Ecto neural progenitor cell (in vitro differentiated cells): ENCODE measurements at regions not wholly inside any gene's neighbourhood (a gene's known extent, or its start where the extent isn't known, plus 50 kb on each side); places are given as distances from the start of the nearest gene placed in this dataset.
"Not testable (repeated sequence)": the region's sequence is repeated elsewhere in the genome, so short reads cannot be mapped to it uniquely, and the experiment has no call there.

Source experiments
- DNase-seq: peaks from one replicate; pipeline ENCODE4 v3.0.0-alpha.2; 2018; ENCODE audit warnings: low spot score

DNA sequence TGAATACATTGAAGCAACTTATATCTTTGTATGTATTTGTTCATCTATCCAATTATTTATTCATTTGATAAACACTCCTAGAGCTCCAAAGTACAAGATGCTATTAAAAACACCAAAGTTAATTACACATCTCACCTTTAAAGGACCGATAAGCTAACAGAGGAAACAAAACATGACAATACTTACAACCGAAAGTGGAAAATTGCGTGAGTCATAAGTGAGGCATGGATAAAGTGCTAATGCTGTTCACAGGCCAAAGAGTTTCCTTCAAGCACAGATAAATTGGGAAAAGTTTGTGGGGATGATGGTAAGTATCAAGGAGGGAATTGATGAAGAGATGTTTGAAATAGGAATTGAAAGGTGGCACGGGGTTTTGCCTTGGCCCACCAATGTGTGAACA is 172.8 kb upstream of the KITLG start:
- DNase-seq, result no peak

DNA sequence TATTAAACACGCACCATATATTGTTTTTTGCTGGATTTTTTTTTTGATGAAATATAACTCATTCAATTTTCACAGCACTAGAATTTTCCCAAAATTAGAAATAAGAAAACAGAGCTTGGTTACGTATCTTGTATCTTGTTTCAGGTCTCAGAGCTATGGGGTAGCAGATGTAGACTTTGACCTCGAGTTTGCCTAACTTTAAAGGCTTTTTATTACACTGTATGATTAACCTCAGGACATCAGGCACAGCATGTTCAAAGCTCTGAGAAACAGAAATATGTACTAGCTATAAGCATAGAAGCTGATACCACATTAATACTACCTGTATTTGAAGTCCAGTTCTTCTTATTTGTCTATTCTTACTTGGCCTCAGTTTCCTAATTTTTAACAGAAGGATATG is 171.9 kb upstream of the KITLG start:
- DNase-seq, result no peak

DNA sequence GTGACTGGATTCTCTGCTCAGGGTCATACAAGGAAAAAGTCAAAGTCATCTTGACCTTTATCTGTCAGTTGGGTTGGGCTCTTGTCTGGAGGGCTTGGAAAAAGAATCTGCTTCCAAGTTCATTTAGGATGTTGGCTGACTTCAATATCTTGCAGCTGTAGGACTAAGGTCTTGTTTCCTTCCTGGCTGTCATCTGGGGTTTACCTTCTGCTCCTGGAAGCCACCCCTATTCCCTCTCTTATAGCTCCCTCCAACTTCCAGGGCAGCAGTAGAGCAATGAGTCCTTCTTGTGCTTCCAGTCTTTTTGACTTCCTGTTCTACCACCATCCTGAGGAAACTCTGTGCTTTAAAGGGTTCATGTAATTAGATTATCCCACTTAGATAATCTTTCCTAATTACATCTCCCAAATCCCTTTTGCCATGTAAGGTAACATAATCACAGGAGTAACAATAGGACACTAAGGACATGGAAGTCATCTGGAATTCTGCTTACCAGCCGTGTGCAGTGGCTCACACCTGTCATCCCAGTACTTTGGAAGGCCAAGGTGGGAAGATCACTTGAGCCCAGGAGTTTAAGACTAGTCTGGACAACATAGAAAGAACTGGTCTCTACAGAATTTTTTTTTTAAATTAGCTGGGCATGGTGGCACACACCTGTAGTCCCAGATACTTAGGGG is 170.7 kb upstream of the KITLG start:
- DNase-seq, result no peak

DNA sequence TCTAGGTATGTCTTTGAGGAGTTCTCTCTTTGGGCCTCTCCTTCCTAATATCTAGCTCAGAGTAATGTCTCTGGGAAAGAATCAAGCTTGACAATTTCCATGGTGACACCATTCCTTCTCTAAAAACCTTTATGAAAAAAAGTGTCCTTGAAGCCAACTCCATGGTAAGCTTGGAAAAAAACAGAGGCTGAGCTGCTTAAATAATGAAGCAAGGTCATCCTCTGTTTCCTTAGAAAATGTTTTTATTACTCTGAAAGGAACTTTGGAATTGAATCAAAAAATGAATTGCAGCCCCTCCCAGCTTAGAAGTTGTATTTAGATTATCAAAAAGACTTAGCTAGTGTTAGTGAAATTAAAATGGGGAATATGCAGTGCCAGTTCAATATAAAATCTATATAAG is 166.1 kb upstream of the KITLG start:
- DNase-seq, result no peak

DNA sequence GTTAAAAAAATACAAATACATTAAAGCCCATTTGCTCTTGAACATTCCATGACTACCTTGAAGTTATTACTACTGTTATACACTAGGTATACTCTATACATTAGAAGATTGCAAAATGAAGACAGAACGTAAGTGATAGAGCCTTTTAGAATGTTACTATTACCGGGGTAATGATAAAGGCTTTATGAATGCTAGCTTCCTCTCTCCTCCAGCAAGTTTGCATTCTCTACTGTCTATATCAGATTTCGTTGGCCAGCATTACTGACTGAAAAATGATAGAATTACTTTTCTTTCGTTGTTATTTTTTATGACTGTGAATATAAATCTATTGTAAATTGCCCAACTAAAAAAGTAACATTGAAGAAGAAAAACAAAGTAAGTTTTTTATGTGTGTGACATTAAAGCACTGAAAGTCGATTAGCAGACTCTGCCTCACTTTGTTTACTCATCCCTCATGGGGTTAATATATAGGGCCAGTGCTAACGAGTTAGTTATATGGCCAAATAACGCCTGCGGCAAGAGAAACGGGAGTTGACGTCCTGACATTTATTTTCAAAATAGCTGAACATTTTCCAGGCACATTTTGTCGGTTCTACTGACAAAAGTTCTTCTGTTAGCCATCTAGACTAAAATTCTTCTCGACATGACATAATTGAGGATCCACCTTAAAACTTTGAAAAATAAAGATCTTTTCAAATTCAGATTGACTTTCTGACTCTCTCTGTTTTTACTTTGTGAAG is 163.8 kb upstream of the KITLG start:
- no peak for DNase-seq

DNA sequence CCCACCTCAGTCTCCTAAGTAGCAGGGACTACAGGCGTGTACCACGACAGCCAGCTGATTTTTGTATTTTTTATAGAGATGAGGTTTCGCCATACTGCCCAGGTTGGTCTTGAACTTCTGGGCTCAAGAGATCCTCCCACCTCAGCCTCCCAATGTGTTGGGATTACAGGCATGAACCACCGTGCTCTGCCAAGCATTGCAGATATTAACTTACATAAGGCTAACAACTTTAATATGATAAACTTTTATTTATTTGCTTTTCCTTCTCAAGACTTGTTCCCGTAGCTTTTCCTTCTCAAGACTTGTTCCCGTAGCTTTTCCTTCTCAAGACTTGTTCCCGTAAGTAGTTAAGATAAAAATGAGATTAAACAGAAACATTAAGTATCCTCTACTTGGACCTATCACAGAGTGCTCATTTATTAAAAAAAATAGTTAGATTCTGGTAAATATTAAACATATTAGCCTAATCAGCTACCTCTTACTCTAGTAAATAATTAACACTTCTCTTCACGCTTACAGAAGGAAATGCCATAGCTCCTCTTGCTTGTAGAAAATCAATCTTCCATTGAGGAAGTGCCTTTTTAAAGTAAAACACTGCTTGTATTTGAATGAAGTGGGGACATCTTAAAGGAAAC is 157.7 kb upstream of the KITLG start:
- DNase-seq, result no peak

DNA sequence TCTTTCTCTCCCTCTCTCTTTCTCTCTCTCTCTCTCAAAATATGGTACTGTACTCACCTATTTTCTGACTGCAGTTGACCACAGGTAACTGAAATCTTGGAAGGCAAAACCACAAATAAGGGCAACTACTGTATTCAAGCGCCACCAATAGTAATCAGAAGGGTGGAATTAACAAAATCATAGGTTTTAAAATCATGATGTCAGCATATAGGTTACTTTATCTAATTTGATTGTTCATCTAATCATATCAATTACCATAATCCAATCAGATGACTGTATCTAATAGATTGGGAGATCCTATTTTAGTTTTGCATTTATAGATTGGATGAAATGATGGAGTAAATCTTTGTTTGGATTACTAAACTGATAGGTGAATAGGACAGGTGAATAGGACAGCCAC is 155.8 kb upstream of the KITLG start:
- DNase-seq, result no peak

DNA sequence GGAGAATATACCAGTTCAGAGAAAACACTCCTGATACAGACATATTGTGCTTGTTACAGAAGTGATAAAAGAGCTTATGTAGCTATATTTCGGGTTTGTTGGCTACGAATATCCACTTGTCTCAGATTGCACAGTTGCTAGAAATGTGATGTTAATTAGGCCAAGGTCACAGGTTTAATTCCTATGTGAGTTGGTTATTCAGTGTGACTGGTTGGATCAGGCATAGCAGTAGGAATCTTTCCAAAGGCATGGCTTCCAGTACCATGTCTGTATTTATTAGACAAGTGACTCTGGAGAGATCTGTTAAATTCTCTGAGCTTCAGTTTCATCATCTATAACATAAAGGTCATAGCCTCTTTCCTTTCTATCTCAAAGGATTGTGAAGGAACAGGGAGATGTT is 152.7 kb upstream of the KITLG start:
- no peak for DNase-seq

DNA sequence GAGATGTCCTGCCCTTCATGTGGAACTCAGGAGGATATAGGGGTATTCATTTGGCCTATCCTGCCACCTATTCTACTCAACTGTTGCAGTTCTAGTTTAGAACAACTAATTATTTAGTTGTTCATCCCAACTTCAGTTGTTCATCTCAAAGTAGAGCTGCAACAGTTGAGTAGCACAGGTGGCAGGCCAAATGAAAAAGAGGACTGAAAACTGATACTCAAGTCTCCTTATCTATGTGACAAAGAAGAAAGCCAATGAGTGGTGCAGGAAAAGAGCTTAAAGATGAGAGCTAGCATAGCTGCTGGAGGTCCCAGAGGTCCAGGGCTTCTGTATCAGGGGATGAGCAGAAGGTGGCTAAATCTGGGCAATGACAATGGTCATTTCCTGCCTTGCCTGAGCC is 148.9 kb upstream of the KITLG start:
- no peak for DNase-seq

DNA sequence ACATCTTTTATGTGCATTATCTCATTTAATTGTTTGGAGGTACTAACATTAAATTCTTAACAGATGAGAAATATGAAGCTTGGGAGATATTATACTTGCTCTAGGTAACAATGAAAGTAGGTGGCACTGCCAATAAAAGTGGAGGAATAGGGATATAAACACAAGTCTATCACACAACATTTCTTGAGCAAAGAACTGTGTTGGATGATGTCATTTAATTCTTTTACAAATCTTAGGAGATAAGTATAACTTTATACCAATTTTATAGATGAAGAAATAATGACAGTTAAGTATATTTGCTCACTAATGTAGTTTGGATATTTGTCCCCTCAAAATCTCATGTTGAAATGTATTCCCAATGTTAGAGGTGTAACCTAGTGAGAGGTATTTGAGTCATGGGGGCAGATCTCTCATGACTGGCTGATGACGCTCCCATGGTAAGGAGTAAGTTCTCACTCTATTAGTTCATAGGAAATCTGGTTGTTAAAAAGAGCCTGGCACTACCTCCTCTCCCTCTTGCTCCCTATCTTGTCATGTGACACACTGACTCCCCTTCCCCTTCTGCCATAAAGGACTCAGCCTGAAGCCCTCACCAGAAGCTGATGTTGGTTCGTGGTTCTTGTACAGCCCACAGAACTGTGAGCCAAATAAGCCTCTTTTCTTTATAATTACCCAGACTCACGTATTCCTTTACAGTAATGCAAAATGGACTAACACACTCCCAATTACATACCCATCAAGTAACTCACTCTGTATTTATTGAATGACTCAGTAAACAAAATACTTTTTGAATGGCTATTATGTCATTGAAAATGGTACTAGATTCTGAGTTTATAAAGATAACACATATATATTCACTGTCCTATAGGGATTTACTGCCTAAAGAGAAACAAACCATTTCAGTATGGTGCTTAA is 146.8 kb upstream of the KITLG start:
- no peak for DNase-seq

DNA sequence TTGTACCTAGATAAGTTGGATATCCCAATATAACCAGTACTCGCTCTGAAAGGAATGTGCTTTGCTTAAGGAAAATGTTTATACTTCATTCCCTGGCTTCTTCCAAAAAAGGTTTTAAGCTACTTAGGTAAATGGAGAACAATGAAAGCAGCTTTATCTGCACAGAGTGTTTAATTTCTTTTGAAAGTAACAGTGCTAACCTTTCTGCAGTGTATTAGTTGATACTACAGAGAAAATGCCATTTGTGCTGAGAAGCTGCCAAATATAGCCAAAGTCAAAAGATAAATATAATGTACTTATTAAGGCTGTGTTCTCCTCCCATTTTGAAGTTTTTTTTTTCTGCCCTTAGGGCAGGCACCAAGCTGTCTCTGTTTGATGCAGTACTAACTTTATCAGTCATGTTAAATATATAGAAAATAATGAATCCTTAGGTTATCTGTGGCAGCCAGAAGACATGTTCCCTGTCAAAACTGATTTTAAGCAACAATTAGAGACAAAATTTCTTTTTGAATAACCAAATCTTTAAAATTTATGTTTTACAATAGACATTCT is 145.4 kb upstream of the KITLG start:
- DNase-seq, result no peak

DNA sequence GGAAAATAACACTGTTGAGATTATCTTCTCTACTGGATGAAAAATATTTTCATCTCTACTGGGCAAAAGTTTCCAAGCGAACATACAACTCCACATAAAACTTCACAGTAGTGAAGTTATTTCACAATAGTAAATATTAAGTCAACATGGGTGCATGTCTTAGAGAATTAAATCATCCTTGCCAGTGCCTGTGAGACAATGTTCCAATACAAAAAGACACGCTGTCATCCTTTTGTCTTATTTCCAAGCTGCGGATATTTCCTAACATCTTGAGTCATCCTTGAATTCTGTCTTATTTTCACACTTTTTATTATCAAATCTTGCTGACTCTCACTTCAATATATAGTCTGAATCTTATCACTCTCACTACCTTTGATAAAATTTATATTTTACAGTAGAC is 142.9 kb upstream of the KITLG start:
- no peak for DNase-seq

DNA sequence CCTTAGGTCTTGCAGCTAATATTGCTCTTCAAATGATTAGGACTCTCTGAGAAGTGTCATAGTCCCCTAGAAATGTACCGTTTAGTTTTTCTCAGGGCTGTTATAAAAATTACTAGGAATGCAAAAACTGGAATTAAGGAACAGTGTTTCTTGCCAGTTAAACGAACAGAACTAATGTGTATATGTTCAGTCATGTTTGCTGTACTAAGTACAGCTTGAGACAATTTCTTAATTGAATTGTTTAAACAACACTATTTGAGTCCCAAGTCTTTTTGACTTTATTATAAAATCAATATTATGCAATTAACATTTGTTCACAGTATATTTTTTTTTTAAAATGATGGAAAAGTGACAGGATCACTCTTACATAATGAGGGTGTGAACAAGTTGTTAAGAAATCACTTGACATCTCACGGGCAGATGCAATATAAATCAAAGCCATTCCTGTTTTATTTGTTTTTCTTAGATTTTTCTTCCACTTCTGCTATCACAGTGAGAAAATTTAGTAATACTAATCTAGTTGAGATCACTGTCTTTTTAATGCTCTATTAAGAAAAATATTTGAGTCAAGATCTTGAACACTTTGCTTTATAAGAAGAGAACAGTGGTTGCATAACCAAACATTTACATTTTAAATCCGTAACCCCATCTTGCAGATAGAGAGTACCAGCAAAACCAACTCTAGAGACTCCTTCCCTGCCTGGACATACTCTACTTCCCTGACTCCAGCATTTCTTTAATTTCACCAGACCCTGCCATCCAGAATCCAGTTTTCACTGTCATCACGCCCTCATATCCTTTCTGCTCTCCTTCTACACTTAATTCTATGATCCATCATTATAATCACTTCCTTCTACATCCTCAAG is 140.7 kb upstream of the KITLG start:
- DNase-seq, result no peak

DNA sequence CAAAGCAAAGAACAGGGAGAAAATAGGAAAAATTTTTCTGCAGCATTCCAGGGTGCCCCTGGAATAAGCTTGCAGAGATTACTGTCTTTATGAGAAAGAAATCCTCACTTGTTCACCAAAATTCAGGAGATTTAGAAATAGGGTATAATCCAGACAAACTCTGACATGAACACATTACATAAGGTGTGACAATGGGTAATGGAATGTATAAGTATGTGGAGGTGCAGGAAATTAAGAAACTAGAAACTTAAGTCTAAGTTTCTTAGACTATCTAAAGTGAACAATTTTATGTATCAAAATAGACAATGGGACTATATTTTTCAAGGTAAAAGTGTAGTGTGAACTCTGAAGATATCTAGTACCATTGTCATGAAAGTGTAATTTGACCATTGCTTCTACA is 140.0 kb upstream of the KITLG start:
- DNase-seq, result no peak

DNA sequence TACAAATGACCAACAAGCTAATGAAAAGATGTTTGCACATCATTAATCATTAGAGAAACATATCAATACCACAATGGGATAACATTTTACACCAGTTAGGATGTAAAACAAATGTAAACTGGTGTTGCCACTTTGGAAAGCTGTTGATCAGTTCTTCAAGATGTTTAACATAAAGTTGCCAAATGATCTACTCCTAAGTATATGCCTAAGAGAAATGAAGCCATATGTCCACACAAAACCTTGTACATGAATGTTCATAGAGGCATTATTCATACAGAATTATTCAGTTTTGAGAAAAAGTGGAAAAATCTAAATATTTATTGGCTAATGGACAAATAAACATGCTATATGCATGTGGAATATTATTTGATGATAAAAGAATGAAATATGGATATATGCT is 136.9 kb upstream of the KITLG start:
- no peak for DNase-seq

DNA sequence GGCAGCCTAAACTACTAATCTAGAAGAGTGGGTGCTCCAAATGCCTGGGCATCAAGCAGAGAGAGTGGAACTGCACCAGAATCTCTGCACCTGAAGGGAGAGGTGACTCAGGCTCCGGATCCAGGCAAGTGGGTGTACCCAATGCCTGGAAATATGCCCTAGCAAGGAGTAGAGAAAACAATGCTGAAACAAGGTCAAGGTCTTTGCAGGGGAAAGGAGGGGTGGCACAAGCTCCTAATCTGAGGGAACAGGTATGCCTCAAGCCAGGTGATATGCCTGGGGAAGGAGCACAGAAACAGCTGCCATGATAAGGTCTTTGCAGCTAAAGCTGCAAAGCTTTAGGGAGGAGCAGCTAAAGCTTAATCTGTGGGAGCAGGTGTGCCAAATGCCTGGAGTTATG is 136.0 kb upstream of the KITLG start:
- no peak for DNase-seq

DNA sequence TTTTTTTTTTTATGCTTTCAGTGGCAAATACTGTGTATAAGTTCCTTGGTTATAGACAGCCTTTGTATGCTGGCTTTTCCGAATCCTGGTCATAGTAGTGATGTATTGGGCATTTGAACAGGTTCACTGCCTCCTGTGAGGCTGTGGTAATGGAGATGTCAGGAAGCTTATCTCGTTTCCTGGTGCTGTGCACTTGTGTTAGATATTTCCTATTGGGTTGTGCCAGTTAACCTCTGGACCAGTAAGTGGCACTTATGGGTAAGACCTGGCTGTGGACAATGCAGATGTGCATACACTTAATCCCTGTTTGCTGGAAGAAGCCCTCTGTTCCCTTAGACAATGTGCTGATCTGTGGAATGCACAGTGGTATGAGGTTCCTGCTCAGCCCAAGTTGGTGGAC is 135.4 kb upstream of the KITLG start:
- no peak for DNase-seq

DNA sequence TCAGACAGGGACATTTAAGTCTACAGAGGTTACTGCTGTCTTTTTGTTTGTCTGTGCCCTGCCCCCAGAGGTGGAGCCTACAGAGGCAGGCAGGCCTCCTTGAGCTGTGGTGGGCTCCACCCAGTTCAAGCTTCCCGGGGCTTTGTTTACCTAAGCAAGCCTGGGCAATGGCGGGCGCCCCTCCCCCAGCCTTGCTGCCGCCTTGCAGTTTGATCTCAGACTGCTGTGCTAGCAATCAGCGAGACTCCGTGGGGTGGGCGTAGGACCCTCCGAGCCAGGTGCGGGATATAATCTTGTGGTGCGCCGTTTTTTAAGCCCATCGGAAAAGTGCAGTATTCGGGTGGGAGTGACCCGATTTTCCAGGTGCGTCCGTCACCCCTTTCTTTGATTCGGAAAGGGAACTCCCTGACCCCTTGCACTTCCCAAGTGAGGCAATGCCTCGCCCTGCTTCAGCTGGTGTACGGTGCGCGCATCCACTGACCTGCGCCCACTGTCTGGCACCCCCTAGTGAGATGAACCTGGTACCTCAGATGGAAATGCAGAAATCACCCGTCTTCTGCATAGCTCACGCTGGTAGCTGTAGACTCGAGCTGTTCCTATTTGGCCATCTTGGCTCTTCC is 134.1 kb upstream of the KITLG start:
- not testable (repeated sequence) for DNase-seq

DNA sequence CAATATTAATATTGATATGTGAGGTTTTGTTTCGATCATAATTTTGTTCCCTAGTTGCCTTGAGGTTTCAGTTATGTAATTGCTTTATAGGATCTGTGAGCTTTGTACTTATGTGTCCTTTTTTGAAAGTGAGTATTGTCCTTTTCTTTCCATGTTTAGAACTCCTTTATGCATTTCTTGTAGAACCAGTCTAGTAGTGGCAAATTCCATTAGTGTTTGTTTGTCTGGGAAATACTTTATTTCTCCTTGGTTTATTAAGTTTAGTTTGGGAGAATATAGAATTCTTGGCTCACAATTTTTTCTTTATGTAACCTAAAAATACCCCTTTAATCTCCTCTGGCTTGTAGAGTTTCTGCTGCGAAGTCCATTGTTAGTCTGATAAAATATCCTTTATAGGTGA is 127.5 kb upstream of the KITLG start:
- no peak for DNase-seq

DNA sequence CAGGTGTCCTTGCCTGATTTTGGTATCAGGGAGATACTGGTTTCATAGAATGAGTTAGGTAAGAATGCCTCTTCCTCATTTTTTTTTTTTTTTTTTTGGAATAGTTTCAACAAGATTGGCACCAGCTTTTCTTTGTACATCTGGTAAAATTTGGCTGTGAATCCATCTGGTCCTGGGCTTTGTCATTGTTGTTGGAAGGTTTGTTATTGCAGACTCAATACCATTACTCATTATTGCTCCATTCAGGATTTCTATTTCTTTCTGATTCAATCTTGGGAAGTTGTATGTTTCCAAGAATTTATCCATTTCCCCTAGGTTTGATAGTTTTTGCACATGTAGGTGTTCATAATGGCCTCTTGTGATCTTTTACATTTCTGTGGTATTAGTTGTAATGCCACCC is 126.0 kb upstream of the KITLG start:
- no peak for DNase-seq

DNA sequence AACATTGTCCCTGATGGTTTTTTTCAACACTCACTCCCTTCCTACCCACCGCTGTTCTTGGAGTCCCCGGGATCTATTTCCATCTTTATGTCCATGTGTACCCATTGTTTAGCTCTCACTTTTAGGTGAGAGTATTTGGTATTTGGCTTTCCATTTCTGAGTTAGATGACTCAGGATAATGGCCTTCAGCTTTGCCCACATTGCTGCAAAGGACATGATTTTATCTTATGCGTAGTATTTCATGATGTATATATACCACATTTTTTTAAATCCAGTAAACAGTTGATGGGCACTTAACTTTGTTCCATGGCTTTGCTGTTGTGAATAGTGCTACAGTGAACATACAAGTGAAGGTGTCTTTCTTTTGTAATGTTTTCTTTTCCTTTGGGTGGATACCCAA is 123.5 kb upstream of the KITLG start:
- DNase-seq, result no peak
